ENCODE measurements at regions not wholly inside any gene's neighbourhood (a gene's known extent, or its start where the extent isn't known, plus 50 kb on each side); places are given as distances from the start of the nearest gene placed in this dataset.

DNA sequence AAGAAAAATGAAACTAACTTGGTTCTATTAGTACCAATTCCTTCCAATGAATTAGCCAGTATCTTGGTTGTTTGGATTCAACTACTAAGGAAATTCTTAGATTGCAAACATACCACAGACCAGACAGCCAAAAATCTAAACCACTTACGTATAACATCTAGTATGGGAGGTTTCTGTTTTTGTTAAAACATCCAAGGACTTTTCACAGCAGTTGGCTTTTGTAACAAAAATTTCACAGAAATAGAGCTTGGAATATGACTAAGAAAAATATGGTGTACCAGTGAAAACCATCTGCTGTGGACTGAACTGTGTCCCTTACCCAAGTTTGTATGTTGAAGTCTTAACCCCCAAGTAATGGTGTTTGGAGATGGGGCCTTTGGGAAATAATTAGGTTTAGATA is 199.2 kb downstream of the OTOL1 start:
- ChIA-PET POLR2A (no interaction called here), RAD21 (ENCODE audit: unreplicated experiment) (interaction anchor here (1.3 kb wide), 1 partner anchor 74 kb away, joined by 5 read pairs; no protein-coding TSS in a partner anchor), SMC1A (ENCODE audit: uncharacterized antibody, unreplicated experiment) (interaction anchor here (1.1 to 1.8 kb wide), 4 partner anchors 14 to 134 kb away, joined by 3 to 9 read pairs (median 5); no protein-coding TSS in a partner anchor), CTCF (interaction anchor here (1.4 kb wide), 1 partner anchor 186 kb away, joined by 3 read pairs; no protein-coding TSS in a partner anchor)
- no peak overlapping the region for H3K4me2 ChIP-seq (ENCODE audit: control insufficient read depth, insufficient read depth)
- no peak overlapping the region for H3K27ac ChIP-seq (ENCODE audit: control insufficient read depth, insufficient read depth)
- no peaks in the 10 kb centered on the region for H3K9me3 ChIP-seq (replicated peaks; ENCODE audit: control insufficient read depth, insufficient read depth, low read length)
- no peak overlapping the region for H2AFZ ChIP-seq (ENCODE audit: control insufficient read depth, low read depth, low read length)
- H3K36me3 ChIP-seq (ENCODE audit: control insufficient read depth in 2 of 2, insufficient read depth in 2 of 2, low read length in 1 of 2): no peaks in the 10 kb centered on the region
- no peak for TF ChIP-seq ZZZ3 (IDR thresholded peaks at IDR 0.05; ENCODE audit: control insufficient read depth, insufficient read length, low read depth)
- no peak for TF ChIP-seq IRF5 (IDR thresholded peaks at IDR 0.05; ENCODE audit: borderline replicate concordance)
- no peak for TF ChIP-seq YBX1 (IDR thresholded peaks at IDR 0.05)
- no peak for TF ChIP-seq SP1 (IDR thresholded peaks at IDR 0.05; ENCODE audit: low read depth, low read length)
- TF ChIP-seq NFIC (IDR thresholded peaks at IDR 0.05; ENCODE audit: low read depth, low read length): no peak
- intact Hi-C loops (cut with micrococcal nuclease; ENCODE audit: unreplicated experiment): no loop called here
- no peak overlapping the region for H3K9ac ChIP-seq (ENCODE audit: control insufficient read depth, insufficient read depth, low read length)
- WGBS (ENCODE audit: insufficient coverage, insufficient replicate concordance, low lambda C conversion rate, missing lambda C conversion rate): 31% methylated on average over 1 of the region's 1 CpG
- H4K20me1 ChIP-seq (ENCODE audit: control insufficient read depth, insufficient read depth): no peaks in the 10 kb centered on the region
- in situ Hi-C loops (cut with MboI): no loop called here
- H3K27me3 ChIP-seq (replicated peaks in 1 of 2; ENCODE audit: control insufficient read depth in 2 of 2, insufficient read depth in 2 of 2, low read length in 1 of 2): no peaks in the 10 kb centered on the region
- no peak for FAIRE-seq
- no peak for DNase-seq (ENCODE audit: low read depth, low spot score)
- no peak for ATAC-seq
- no peak overlapping the region for H3K4me3 ChIP-seq
- BruUV-seq (replicated peaks): no TSS peak
- no peaks in the 10 kb centered on the region for H3K4me1 ChIP-seq (ENCODE audit: control insufficient read depth, insufficient read depth, low read length)
- no peaks in the 10 kb centered on the region for H3K79me2 ChIP-seq (ENCODE audit: control insufficient read depth, insufficient read depth, low read length)

GRCh38 chr3:161700998-161701397 is 204.4 kb downstream of the OTOL1 start:
- Histone ChIP-seq H4K20me1 (ENCODE audit: control insufficient read depth, insufficient read depth) (no peaks in the 10 kb centered on the region), H3K27ac (ENCODE audit: control insufficient read depth, insufficient read depth) (no peak overlapping the region), H3K36me3 (ENCODE audit: control insufficient read depth in 2 of 2, insufficient read depth in 2 of 2, low read length in 1 of 2) (no peaks in the 10 kb centered on the region), H3K79me2 (ENCODE audit: control insufficient read depth, insufficient read depth, low read length) (no peaks in the 10 kb centered on the region), H3K4me1 (ENCODE audit: control insufficient read depth, insufficient read depth, low read length) (no peaks in the 10 kb centered on the region), H3K4me3 (no peak overlapping the region), H2AFZ (ENCODE audit: control insufficient read depth, low read depth, low read length) (no peak overlapping the region), H3K9ac (ENCODE audit: control insufficient read depth, insufficient read depth, low read length) (no peak overlapping the region), H3K4me2 (ENCODE audit: control insufficient read depth, insufficient read depth) (no peak overlapping the region), H3K27me3 (replicated peaks in 1 of 2; ENCODE audit: control insufficient read depth in 2 of 2, insufficient read depth in 2 of 2, low read length in 1 of 2) (no peaks in the 10 kb centered on the region), H3K9me3 (replicated peaks; ENCODE audit: control insufficient read depth, insufficient read depth, low read length) (no peaks in the 10 kb centered on the region)
- RAD21 ChIA-PET (ENCODE audit: unreplicated experiment): interaction anchor here (1.0 to 3.0 kb wide), 3 partner anchors 8 to 139 kb away, joined by 3 to 13 read pairs (median 4); no protein-coding TSS in a partner anchor
- DNase-seq (ENCODE audit: low read depth, low spot score): peak; percentile 7
- ATAC-seq: peak; percentile 98
- SMC1A ChIA-PET (ENCODE audit: uncharacterized antibody, unreplicated experiment): interaction anchor here (0.6 to 3.0 kb wide), 11 partner anchors 9 to 192 kb away, joined by 3 to 17 read pairs (median 3); no protein-coding TSS in a partner anchor
- WGBS (ENCODE audit: insufficient coverage, insufficient replicate concordance, low lambda C conversion rate, missing lambda C conversion rate): 0% methylated on average over 2 of the region's 2 CpGs
- BruUV-seq (replicated peaks): no TSS peak
- intact Hi-C loops (cut with micrococcal nuclease; ENCODE audit: unreplicated experiment): loop anchor here (1.0 to 2.0 kb wide), 3 partner anchors 132 to 192 kb away; no protein-coding TSS in a partner anchor
- in situ Hi-C loops (cut with MboI): no loop called here
- POLR2A ChIA-PET: no interaction called here
- CTCF ChIA-PET: interaction anchor here (0.9 to 2.7 kb wide), 8 partner anchors 8 to 144 kb away, joined by 3 to 11 read pairs (median 6); no protein-coding TSS in a partner anchor
- peak; percentile 69 for FAIRE-seq
- TF ChIP-seq TAF1 (IDR thresholded peaks at IDR 0.05; ENCODE audit: borderline replicate concordance, low read depth, low read length): no peak
- TF ChIP-seq POLR2AphosphoS2 (IDR thresholded peaks at IDR 0.05; ENCODE audit: low read depth, low read length): no peak
- TF ChIP-seq ZBTB4 (CRISPR knock-in tag; IDR thresholded peaks at IDR 0.05): no peak
- TF ChIP-seq SREBF2 (IDR thresholded peaks at IDR 0.05; ENCODE audit: low read length): no peak
- no peak for TF ChIP-seq TCF12 (IDR thresholded peaks at IDR 0.05; ENCODE audit: low read depth, low read length)
- TF ChIP-seq SMC3 (IDR thresholded peaks at IDR 0.05; ENCODE audit: borderline replicate concordance, low read length): peak; percentile 47; the same call in 1 of the 2 replicates
- TF ChIP-seq RAD21 (IDR thresholded peaks at IDR 0.05; ENCODE audit: insufficient read depth, low read depth, low read length): peak; percentile 25; the same call in 1 of the 2 replicates
- 0 out of 2 replicates have a peak, but pooled peaks have one; percentile 16 for TF ChIP-seq IRF4 (IDR thresholded peaks at IDR 0.05; ENCODE audit: low read depth, low read length)
